ENCODE measurements at regions not wholly inside any gene's neighbourhood (a gene's known extent, or its start where the extent isn't known, plus 50 kb on each side); places are given as distances from the start of the nearest gene placed in this dataset.
"Not testable (repeated sequence)": the region's sequence is repeated elsewhere in the genome, so short reads cannot be mapped to it uniquely, and the experiment has no call there.

- DNase-seq, result no peak
These were observed 64.0 kb downstream of the CCNG2 start for GRCh38 chr4:77220828-77221613.

GRCh38 chr4:77225022-77225421 is 68.0 kb downstream of the CCNG2 start:
- DNase-seq, result no peak

GRCh38 chr4:77226939-77227705 is 70.1 kb downstream of the CCNG2 start:
- DNase-seq, result no peak

- no peak for DNase-seq
These were observed 72.4 kb downstream of the CCNG2 start for GRCh38 chr4:77229433-77229832.

GRCh38 chr4:77232653-77233052 is 75.6 kb downstream of the CCNG2 start:
- DNase-seq, result no peak

GRCh38 chr4:77235289-77235854 is 78.4 kb downstream of the CCNG2 start:
- DNase-seq, result no peak

DNA sequence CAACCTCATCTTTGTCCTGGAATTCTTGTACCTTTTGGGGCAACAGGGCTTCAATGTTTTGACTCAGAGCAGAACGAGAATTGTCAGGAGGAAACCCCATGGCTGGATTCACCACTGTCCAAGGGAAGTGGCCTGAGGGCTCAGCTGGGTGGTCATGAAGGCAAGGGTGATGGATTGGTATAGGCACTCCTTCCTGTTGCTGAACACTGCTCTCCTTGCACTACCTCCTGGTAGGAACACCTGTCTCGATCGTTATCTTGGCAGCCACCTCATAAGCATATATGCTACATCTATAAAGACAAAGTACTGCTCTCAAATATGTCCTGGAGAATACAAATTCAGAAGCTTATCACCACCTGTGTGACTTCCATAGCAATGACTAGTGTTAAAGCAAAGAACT is 79.8 kb downstream of the CCNG2 start:
- DNase-seq, result no peak

- DNase-seq, result peak; percentile 82
These were observed 83.6 kb downstream of the CCNG2 start for GRCh38 chr4:77240469-77241066.

- no peak for DNase-seq
These were observed 91.8 kb downstream of the CCNG2 start for GRCh38 chr4:77248805-77249204.

DNA sequence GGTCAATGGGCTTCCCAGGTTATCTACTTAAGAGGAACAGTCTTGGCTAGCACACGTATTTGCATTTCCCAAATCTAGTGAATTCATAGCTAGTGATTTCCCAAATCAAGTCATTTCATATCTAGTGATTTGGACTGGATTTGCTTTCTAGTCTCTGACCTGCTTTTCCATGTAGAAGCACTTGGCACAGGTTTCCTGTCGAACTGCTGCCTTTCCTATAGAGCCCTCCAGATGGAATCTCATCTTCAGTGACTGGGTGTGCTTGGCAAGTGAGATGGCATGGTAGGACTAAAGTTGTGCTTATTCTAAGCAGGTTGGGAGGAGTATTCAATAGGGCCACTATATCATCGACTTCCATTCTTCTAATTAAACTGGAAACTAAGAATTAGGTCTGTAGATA is 94.7 kb downstream of the CCNG2 start:
- no peak for DNase-seq

GRCh38 chr4:77263247-77263646 is 106.2 kb downstream of the CCNG2 start:
- no peak for DNase-seq

DNA sequence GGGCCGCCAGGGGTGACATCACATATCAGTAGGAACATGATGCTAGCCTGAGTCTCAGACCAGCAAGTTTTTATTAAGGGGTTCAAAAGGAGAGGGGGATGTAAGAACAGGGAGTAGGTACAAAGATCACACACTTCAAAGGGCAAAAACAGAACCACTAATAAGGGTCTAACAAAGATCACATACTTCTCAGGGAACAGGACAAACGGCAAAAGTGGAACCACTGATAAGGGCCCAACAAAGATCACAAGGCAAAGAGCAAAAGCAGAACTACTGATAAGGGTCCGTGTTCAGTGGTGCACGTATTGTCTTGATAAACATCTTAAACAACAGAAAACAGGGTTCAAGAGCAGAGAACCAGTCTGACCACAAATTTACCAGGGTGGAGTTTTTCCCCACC is 107.0 kb downstream of the CCNG2 start:
- not testable (repeated sequence) for DNase-seq

GRCh38 chr4:77264826-77265225 is 107.8 kb downstream of the CCNG2 start:
- no peak for DNase-seq

- DNase-seq, result no peak
These were observed 111.1 kb downstream of the CCNG2 start for GRCh38 chr4:77268108-77268507.

- DNase-seq, result no peak
These were observed 112.5 kb downstream of the CCNG2 start for GRCh38 chr4:77269505-77269904.

- no peak for DNase-seq
These were observed 116.4 kb downstream of the CCNG2 start for GRCh38 chr4:77273412-77273811.

DNA sequence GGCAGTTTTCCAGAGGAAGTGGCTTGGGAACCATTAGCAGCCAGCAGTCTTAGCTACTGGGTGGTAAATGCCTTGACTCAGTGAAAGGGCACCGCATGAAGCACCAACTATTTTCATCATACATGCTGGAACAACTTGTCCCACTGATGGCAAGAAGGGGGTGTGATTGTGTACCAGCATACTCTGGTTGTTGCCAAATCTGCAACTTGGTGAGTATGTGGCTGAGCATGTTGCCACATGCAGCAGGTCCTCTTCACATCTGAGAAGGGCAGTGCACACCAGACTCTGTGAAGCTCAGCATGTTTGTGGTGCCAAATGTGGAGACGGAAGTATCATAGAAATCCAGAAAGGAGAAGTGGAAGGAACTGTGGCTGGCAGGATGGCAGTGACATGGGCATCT is 122.1 kb downstream of the CCNG2 start:
- DNase-seq, result not testable (repeated sequence)

DNA sequence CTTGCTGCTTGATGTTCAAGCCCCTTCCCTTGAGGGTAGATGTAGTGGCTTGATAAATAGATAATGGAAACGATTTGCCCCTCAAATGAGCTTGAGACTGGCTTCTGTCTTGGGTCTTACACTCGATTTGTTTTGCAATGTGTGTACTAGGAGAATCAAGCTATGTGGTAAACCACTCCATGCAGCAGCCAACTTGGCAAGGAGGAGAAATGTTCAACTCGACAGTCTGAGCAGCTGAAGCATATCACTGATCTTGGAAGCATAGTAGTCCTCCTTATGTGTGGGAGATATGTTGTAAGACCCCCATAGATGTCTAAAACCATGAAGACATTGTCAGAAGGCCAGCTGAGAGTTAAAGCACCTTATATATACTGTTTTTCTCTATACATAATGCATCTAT is 125.3 kb downstream of the CCNG2 start:
- no peak for DNase-seq

- DNase-seq, result no peak
These were observed 127.0 kb downstream of the CCNG2 start for GRCh38 chr4:77284036-77284435.

GRCh38 chr4:77286906-77287305 is 129.9 kb downstream of the CCNG2 start:
- no peak for DNase-seq

- DNase-seq, result no peak
These were observed 136.4 kb downstream of the CCNG2 start for GRCh38 chr4:77293426-77293825.

- not testable (repeated sequence) for DNase-seq
These were observed 144.0 kb downstream of the CCNG2 start for GRCh38 chr4:77300996-77301395.

DNA sequence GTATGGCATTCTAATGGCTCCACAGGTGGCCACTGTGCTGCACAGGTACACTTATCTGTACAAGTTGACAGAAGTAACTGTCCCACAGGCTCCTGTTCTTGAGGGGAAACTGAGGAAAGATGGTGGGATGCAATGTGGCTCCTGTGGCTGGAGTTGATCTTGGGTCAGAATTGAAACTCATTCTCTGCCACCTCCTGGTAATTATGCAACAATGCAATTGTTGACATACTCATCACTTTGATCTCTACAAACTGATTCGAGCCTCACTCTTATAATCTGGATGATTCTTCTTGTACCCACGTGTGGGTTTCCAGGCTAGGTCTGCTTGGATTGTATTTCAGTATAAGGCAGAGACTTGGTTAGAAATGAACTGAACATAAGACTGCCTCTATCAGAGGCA is 148.8 kb downstream of the CCNG2 start:
- no peak for DNase-seq

DNA sequence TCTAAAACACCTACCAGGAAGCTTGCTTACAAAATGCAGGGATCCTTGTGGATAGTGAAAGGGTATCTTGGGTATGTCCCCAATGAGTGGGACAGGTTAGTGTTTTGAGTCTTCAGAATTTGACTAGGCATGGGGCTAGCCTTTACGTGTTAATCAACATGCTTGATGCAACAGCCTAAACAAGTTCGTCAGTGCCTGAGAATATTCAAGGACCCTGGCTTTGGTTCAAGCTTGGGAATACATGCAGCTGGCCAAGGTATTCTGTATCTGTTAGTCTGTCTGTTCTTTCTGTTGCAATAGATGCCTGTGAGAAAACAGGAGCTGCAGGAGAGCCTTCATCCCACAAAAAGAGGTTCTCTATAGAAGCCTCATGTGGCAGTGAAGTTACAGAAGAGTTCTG is 149.5 kb downstream of the CCNG2 start:
- no peak for DNase-seq

All from activated CD8-positive, alpha-beta memory T cell treated with anti-CD3 and anti-CD28 coated beads for 24 hours (primary cell).